ENCODE measurements at regions not wholly inside any gene's neighbourhood (a gene's known extent, or its start where the extent isn't known, plus 50 kb on each side); places are given as distances from the start of the nearest gene placed in this dataset.

DNA sequence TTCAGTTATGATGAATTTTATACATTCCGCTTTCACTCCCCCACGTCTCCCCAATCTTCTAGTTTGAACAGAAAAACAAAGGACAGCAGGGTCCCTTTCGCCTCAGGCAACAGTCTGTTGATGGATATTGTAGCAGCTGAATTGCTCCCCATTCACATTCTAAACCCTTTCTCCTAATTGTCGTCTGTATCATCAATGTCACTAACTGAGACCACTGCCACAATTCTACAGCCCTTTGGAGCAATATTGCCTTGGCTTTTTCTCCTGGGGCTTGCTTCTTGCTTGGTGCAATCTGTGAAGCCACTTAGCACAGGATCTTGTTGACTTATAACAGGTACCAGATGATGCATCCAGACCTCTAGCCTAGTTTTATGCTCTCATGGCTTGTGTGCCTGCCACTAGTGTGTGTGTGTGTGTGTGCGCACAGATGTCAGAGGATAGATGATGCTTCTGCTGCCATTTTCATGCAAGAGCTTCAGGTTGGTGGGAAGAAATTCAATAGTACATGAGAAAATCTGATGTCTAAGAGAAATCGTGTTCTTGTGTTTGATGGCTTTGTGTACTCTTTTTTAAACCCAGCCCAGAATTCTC is 195.2 kb upstream of the ISL1 start:
- TF ChIP-seq, protein P1, sequence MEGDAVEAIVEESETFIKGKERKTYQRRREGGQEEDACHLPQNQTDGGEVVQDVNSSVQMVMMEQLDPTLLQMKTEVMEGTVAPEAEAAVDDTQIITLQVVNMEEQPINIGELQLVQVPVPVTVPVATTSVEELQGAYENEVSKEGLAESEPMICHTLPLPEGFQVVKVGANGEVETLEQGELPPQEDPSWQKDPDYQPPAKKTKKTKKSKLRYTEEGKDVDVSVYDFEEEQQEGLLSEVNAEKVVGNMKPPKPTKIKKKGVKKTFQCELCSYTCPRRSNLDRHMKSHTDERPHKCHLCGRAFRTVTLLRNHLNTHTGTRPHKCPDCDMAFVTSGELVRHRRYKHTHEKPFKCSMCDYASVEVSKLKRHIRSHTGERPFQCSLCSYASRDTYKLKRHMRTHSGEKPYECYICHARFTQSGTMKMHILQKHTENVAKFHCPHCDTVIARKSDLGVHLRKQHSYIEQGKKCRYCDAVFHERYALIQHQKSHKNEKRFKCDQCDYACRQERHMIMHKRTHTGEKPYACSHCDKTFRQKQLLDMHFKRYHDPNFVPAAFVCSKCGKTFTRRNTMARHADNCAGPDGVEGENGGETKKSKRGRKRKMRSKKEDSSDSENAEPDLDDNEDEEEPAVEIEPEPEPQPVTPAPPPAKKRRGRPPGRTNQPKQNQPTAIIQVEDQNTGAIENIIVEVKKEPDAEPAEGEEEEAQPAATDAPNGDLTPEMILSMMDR (conservative IDR thresholded peaks at IDR 0.05; ENCODE audit: low read depth in 2 of 2): no peak
- TF ChIP-seq JUNB (IDR thresholded peaks at IDR 0.05; ENCODE audit: unreplicated experiment) (no peak), EZH2phosphoT487 (IDR thresholded peaks at IDR 0.05; ENCODE audit: unreplicated experiment) (no peak), EZH2 (IDR thresholded peaks at IDR 0.05; ENCODE audit: low read depth, unreplicated experiment) (no peak), CREB1 (CRISPR knock-in tag; IDR thresholded peaks at IDR 0.05; ENCODE audit: low read depth) (no peak), POLR2AphosphoS5 (IDR thresholded peaks at IDR 0.05; ENCODE audit: low read depth) (no peak), NANOG (IDR thresholded peaks at IDR 0.05; ENCODE audit: borderline replicate concordance) (no peak)

All from GM23338 (cell line).